ENCODE measurements at regions not wholly inside any gene's neighbourhood (a gene's known extent, or its start where the extent isn't known, plus 50 kb on each side); places are given as distances from the start of the nearest gene placed in this dataset.

DNA sequence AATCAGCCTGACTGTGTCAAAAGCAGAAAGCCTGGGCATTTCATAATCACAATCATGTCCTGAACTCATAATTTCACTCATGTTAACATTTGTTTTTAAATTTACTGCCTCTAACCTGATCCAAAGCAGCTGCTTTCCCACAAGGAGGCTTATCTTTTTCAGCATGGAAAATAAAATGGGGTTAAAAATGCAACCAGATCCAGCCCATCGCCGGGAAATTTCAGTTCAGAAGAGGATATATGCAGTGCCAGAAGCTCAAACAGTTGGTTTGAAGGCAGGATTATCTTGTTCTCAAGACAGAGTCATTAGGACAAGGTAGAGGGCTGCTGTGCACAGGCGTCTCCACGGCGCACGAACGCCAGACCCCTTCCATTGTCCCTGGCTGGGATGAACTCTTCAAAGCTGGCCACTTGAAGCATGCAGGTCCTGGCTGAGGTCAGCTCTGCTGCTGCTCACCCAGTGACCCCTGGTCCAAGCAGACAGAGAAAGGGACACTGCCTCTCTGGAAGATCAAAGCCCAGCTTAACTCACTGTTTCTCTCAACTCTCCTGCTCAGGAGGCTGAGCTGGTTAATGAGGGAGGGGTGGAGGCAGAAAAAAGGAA lies 191.1 kb upstream of the HEY2 start:
- TF ChIP-seq, protein P1, sequence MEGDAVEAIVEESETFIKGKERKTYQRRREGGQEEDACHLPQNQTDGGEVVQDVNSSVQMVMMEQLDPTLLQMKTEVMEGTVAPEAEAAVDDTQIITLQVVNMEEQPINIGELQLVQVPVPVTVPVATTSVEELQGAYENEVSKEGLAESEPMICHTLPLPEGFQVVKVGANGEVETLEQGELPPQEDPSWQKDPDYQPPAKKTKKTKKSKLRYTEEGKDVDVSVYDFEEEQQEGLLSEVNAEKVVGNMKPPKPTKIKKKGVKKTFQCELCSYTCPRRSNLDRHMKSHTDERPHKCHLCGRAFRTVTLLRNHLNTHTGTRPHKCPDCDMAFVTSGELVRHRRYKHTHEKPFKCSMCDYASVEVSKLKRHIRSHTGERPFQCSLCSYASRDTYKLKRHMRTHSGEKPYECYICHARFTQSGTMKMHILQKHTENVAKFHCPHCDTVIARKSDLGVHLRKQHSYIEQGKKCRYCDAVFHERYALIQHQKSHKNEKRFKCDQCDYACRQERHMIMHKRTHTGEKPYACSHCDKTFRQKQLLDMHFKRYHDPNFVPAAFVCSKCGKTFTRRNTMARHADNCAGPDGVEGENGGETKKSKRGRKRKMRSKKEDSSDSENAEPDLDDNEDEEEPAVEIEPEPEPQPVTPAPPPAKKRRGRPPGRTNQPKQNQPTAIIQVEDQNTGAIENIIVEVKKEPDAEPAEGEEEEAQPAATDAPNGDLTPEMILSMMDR (IDR thresholded peaks at IDR 0.05), result no peak
- TF ChIP-seq POLR2A (IDR thresholded peaks at IDR 0.05), result no peak
